HG03139 (cell line): ENCODE measurements at regions not wholly inside any gene's neighbourhood (a gene's known extent, or its start where the extent isn't known, plus 50 kb on each side); places are given as distances from the start of the nearest gene placed in this dataset.

Source experiments
- ATAC-seq: cut with Tn5 transposase; IDR thresholded peaks from one replicate; pipeline ENCODE4 v1.9.1; 2021; ENCODE audit not compliant: unreplicated experiment

- no peak for ATAC-seq
These were observed 152.7 kb downstream of the TBXT start for GRCh38 chr6:166014966-166015365.

GRCh38 chr6:166010136-166010960, 157.3 kb downstream of the TBXT start:
- ATAC-seq, result no peak

GRCh38 chr6:166009385-166010031, 158.1 kb downstream of the TBXT start:
- no peak for ATAC-seq

GRCh38 chr6:166008441-166009369, 158.9 kb downstream of the TBXT start:
- ATAC-seq, result no peak

- ATAC-seq, result no peak
These were observed 160.0 kb downstream of the TBXT start for GRCh38 chr6:166007349-166008263.

- ATAC-seq, result no peak
These were observed 160.8 kb downstream of the TBXT start for GRCh38 chr6:166006900-166007301.

- ATAC-seq, result no peak
These were observed 161.4 kb downstream of the TBXT start for GRCh38 chr6:166005944-166006899.

- no peak for ATAC-seq
These were observed 162.2 kb downstream of the TBXT start for GRCh38 chr6:166005401-166005943.

- no peak for ATAC-seq
These were observed 162.8 kb downstream of the TBXT start for GRCh38 chr6:166004876-166005275.

- ATAC-seq, result no peak
These were observed 163.2 kb downstream of the TBXT start for GRCh38 chr6:166004471-166004870.

- no peak for ATAC-seq
These were observed 164.1 kb downstream of the TBXT start for GRCh38 chr6:166003569-166003968.

GRCh38 chr6:166001359-166001758, 166.3 kb downstream of the TBXT start:
- no peak for ATAC-seq

- no peak for ATAC-seq
These were observed 168.4 kb downstream of the TBXT start for GRCh38 chr6:165999279-165999678.

GRCh38 chr6:165998072-165998471, 169.6 kb downstream of the TBXT start:
- no peak for ATAC-seq

- ATAC-seq, result no peak
These were observed 176.3 kb downstream of the TBXT start for GRCh38 chr6:165991341-165991740.

GRCh38 chr6:165990216-165990615, 177.4 kb downstream of the TBXT start:
- ATAC-seq, result no peak

GRCh38 chr6:165988757-165989456, 178.7 kb downstream of the TBXT start:
- no peak for ATAC-seq

- ATAC-seq, result no peak
These were observed 179.3 kb downstream of the TBXT start for GRCh38 chr6:165988302-165988756.
